ENCODE measurements at regions not wholly inside any gene's neighbourhood (a gene's known extent, or its start where the extent isn't known, plus 50 kb on each side); places are given as distances from the start of the nearest gene placed in this dataset.
"Not testable (repeated sequence)": the region's sequence is repeated elsewhere in the genome, so short reads cannot be mapped to it uniquely, and the experiment has no call there.

- H3K9me3 ChIP-seq (ENCODE audit: severe bottlenecking) = no peaks in the 10 kb centered on the region
- no peaks in the 10 kb centered on the region for H3K36me3 ChIP-seq
- no peak for DNase-seq
- no peak for TF ChIP-seq CTCF (IDR thresholded peaks at IDR 0.05; ENCODE audit: low read depth, low read length)
- H3K4me3 ChIP-seq (ENCODE audit: low read depth, low read length) = no peak overlapping the region
- no peak overlapping the region for H3K27ac ChIP-seq
- no peaks in the 10 kb centered on the region for H3K27me3 ChIP-seq (ENCODE audit: insufficient read depth, low read depth, severe bottlenecking)
These were observed 188.3 kb upstream of the ZSWIM2 start for GRCh38 chr2:187037310-187037709.

- no peak for DNase-seq
- Histone ChIP-seq H3K36me3 (no peaks in the 10 kb centered on the region), H3K27me3 (ENCODE audit: insufficient read depth, low read depth, severe bottlenecking) (no peaks in the 10 kb centered on the region), H3K9me3 (ENCODE audit: severe bottlenecking) (no peaks in the 10 kb centered on the region), H3K27ac (no peak overlapping the region), H3K4me3 (ENCODE audit: low read depth, low read length) (no peak overlapping the region)
- TF ChIP-seq CTCF (IDR thresholded peaks at IDR 0.05; ENCODE audit: low read depth, low read length) = no peak
These were observed 185.5 kb upstream of the ZSWIM2 start for GRCh38 chr2:187034434-187034833.

- no peaks in the 10 kb centered on the region for H3K27me3 ChIP-seq (ENCODE audit: insufficient read depth, low read depth, severe bottlenecking)
- no peak for DNase-seq
- H3K4me3 ChIP-seq (ENCODE audit: low read depth, low read length) = no peak overlapping the region
- no peak overlapping the region for H3K27ac ChIP-seq
- H3K9me3 ChIP-seq (ENCODE audit: severe bottlenecking) = no peaks in the 10 kb centered on the region
- H3K36me3 ChIP-seq = no peaks in the 10 kb centered on the region
- no peak for TF ChIP-seq CTCF (IDR thresholded peaks at IDR 0.05; ENCODE audit: low read depth, low read length)
These were observed 175.8 kb upstream of the ZSWIM2 start for GRCh38 chr2:187024739-187025138.

- not testable (repeated sequence) for H3K9me3 ChIP-seq (ENCODE audit: severe bottlenecking); H3K4me3 ChIP-seq (ENCODE audit: low read depth, low read length)
These were observed 175.0 kb upstream of the ZSWIM2 start for GRCh38 chr2:187023996-187024395.

GRCh38 chr2:187017438-187017837 is 168.5 kb upstream of the ZSWIM2 start:
- no peak for DNase-seq

More at GRCh38 chr2:187023996-187024395, 175.0 kb upstream of the ZSWIM2 start:
- not testable (repeated sequence) for H3K36me3 ChIP-seq; H3K27ac ChIP-seq; DNase-seq; H3K27me3 ChIP-seq (ENCODE audit: insufficient read depth, low read depth, severe bottlenecking)

GRCh38 chr2:187013058-187013457 is 164.1 kb upstream of the ZSWIM2 start:
- TF ChIP-seq CTCF (IDR thresholded peaks at IDR 0.05; ENCODE audit: low read depth, low read length) = no peak
- DNase-seq = no peak
- H3K27me3 ChIP-seq (ENCODE audit: insufficient read depth, low read depth, severe bottlenecking) = no peaks in the 10 kb centered on the region
- no peak overlapping the region for H3K27ac ChIP-seq
- H3K9me3 ChIP-seq (ENCODE audit: severe bottlenecking) = no peaks in the 10 kb centered on the region
- H3K36me3 ChIP-seq = no peaks in the 10 kb centered on the region
- H3K4me3 ChIP-seq (ENCODE audit: low read depth, low read length) = no peak overlapping the region

More at GRCh38 chr2:187017438-187017837, 168.5 kb upstream of the ZSWIM2 start:
- Histone ChIP-seq H3K4me3 (ENCODE audit: low read depth, low read length) (no peak overlapping the region), H3K27me3 (ENCODE audit: insufficient read depth, low read depth, severe bottlenecking) (no peaks in the 10 kb centered on the region), H3K9me3 (ENCODE audit: severe bottlenecking) (no peaks in the 10 kb centered on the region), H3K36me3 (no peaks in the 10 kb centered on the region), H3K27ac (no peak overlapping the region)
- TF ChIP-seq CTCF (IDR thresholded peaks at IDR 0.05; ENCODE audit: low read depth, low read length) = no peak

Data from WERI-Rb-1 (cell line).